ENCODE measurements at regions not wholly inside any gene's neighbourhood (a gene's known extent, or its start where the extent isn't known, plus 50 kb on each side); places are given as distances from the start of the nearest gene placed in this dataset.

- H3K4me3 Mint-ChIP-seq (ENCODE audit: unreplicated experiment) = no peak overlapping the region
- no peaks in the 10 kb centered on the region for H3K9me3 Mint-ChIP-seq (ENCODE audit: unreplicated experiment)
- H3K36me3 Mint-ChIP-seq (ENCODE audit: low read depth, unreplicated experiment) = no peaks in the 10 kb centered on the region
- TF ChIP-seq CTCF (IDR thresholded peaks at IDR 0.05; ENCODE audit: unreplicated experiment) = no peak
- no peak for DNase-seq (ENCODE audit: low spot score)
- no peak overlapping the region for H3K27ac Mint-ChIP-seq (ENCODE audit: unreplicated experiment)
- no peaks in the 10 kb centered on the region for H3K4me1 Mint-ChIP-seq (ENCODE audit: unreplicated experiment)
- H3K27me3 Mint-ChIP-seq (ENCODE audit: unreplicated experiment) = peaks cover 2% of the 10 kb centered on the region
Observed at GRCh38 chr3:174791161-174791560, 68.0 kb upstream of the NAALADL2 start.

- TF ChIP-seq CTCF (IDR thresholded peaks at IDR 0.05; ENCODE audit: unreplicated experiment) = no peak
- no peaks in the 10 kb centered on the region for H3K4me1 Mint-ChIP-seq (ENCODE audit: unreplicated experiment)
- DNase-seq (ENCODE audit: low spot score) = no peak
Observed at GRCh38 chr3:174792864-174793263, 66.3 kb upstream of the NAALADL2 start.

More at GRCh38 chr3:174792864-174793263, 66.3 kb upstream of the NAALADL2 start:
- Mint-ChIP-seq H3K36me3 (ENCODE audit: low read depth, unreplicated experiment) (no peaks in the 10 kb centered on the region), H3K4me3 (ENCODE audit: unreplicated experiment) (no peak overlapping the region), H3K27me3 (ENCODE audit: unreplicated experiment) (no peaks in the 10 kb centered on the region), H3K9me3 (ENCODE audit: unreplicated experiment) (no peaks in the 10 kb centered on the region), H3K27ac (ENCODE audit: unreplicated experiment) (no peak overlapping the region)

Measured in endothelial cell (in vitro differentiated cells).